GM19023 (cell line): ENCODE measurements at regions not wholly inside any gene's neighbourhood (a gene's known extent, or its start where the extent isn't known, plus 50 kb on each side); places are given as distances from the start of the nearest gene placed in this dataset.
"Not testable (repeated sequence)": the region's sequence is repeated elsewhere in the genome, so short reads cannot be mapped to it uniquely, and the experiment has no call there.

Experiments
- ATAC-seq: cut with Tn5 transposase; IDR thresholded peaks from one replicate; pipeline ENCODE4 v1.9.1; 2021; ENCODE audit warnings: mild to moderate bottlenecking, moderate library complexity; ENCODE audit not compliant: unreplicated experiment

- no peak for ATAC-seq
Observed at GRCh38 chr21:41612674-41613532, 104.9 kb upstream of the TMPRSS2 start.

GRCh38 chr21:41611966-41612606, 104.1 kb upstream of the TMPRSS2 start:
- no peak for ATAC-seq

GRCh38 chr21:41611441-41611840, 103.5 kb upstream of the TMPRSS2 start:
- ATAC-seq = no peak

GRCh38 chr21:41610840-41611115, 102.8 kb upstream of the TMPRSS2 start:
- ATAC-seq = not testable (repeated sequence)

GRCh38 chr21:41610042-41610839, 102.3 kb upstream of the TMPRSS2 start:
- no peak for ATAC-seq

- no peak for ATAC-seq
Observed at GRCh38 chr21:41606706-41607105, 98.7 kb upstream of the TMPRSS2 start.

GRCh38 chr21:41605934-41606285, 98.0 kb upstream of the TMPRSS2 start:
- no peak for ATAC-seq

- ATAC-seq = no peak
Observed at GRCh38 chr21:41605178-41605933, 97.4 kb upstream of the TMPRSS2 start.

GRCh38 chr21:41604583-41605041, 96.7 kb upstream of the TMPRSS2 start:
- no peak for ATAC-seq

GRCh38 chr21:41603476-41603875, 95.5 kb upstream of the TMPRSS2 start:
- no peak for ATAC-seq

GRCh38 chr21:41602531-41602930, 94.6 kb upstream of the TMPRSS2 start:
- no peak for ATAC-seq

GRCh38 chr21:41601573-41602368, 93.8 kb upstream of the TMPRSS2 start:
- ATAC-seq = no peak

GRCh38 chr21:41600961-41601572, 93.1 kb upstream of the TMPRSS2 start:
- ATAC-seq = no peak

- ATAC-seq = no peak
Observed at GRCh38 chr21:41600556-41600955, 92.6 kb upstream of the TMPRSS2 start.

- no peak for ATAC-seq
Observed at GRCh38 chr21:41600116-41600515, 92.2 kb upstream of the TMPRSS2 start.

- no peak for ATAC-seq
Observed at GRCh38 chr21:41598561-41599431, 90.8 kb upstream of the TMPRSS2 start.

GRCh38 chr21:41597811-41598231, 89.9 kb upstream of the TMPRSS2 start:
- no peak for ATAC-seq

GRCh38 chr21:41597227-41597626, 89.3 kb upstream of the TMPRSS2 start:
- no peak for ATAC-seq
